Naive thymus-derived CD4-positive, alpha-beta T cell (primary cell): ENCODE measurements at regions not wholly inside any gene's neighbourhood (a gene's known extent, or its start where the extent isn't known, plus 50 kb on each side); places are given as distances from the start of the nearest gene placed in this dataset.

Experiments used
- ATAC-seq: fragments of 150-1000 bp; cut with Tn5 transposase; 2 replicates; pipeline ENCODE4 v1.10.0; 2021; ENCODE audit warnings: mild to moderate bottlenecking, moderate library complexity
- CTCF ChIA-PET: fragments of 350-600 bp; sonication (Branson Sonifier 250); formaldehyde crosslinking; loops from one replicate; lab custom pipeline; 2021; ENCODE audit warnings: antibody characterized with exemption; lab: Charles Lee
- POLR2A ChIA-PET: fragments of 350-600 bp; sonication (Branson Sonifier 250); formaldehyde crosslinking; loops from one replicate; lab custom pipeline; 2021; ENCODE audit warnings: antibody characterized with exemption, inconsistent platforms; lab: Charles Lee
- DNase-seq, 9 donors: peaks; one replicate each; pipeline versions ENCODE4 v3.0.0 to v3.0.0-alpha.2; 2020 to 2022; ENCODE audit warnings: mixed read lengths in 1 of 9
- H3K27ac ChIP-seq: one replicate; pipeline ENCODE4 v1.7.0; 2013; ENCODE audit warnings: mild to moderate bottlenecking, low read depth, low read length, moderate library complexity
- H3K27me3 ChIP-seq, 2 donors: one replicate each; pipeline ENCODE4 v1.7.0; 2013; ENCODE audit warnings: low read length in 2 of 2, mild to moderate bottlenecking in 2 of 2, moderate library complexity in 2 of 2; ENCODE audit not compliant: control insufficient read depth in 2 of 2, insufficient read depth in 2 of 2
- H3K36me3 ChIP-seq, 3 experiments: 1 replicate in 2 of 3; 2 replicates in 1 of 3; pipeline ENCODE4 v1.7.0; 2013; ENCODE audit warnings: low read length in 3 of 3, mild to moderate bottlenecking in 3 of 3, moderate library complexity in 1 of 3; ENCODE audit not compliant: insufficient read depth in 3 of 3, control insufficient read depth in 2 of 3
- H3K4me1 ChIP-seq, 2 donors: one replicate each; pipeline ENCODE4 v1.7.0; 2013; ENCODE audit warnings: low read length in 2 of 2, mild to moderate bottlenecking in 2 of 2, moderate library complexity in 1 of 2; ENCODE audit not compliant: control insufficient read depth in 2 of 2, insufficient read depth in 2 of 2
- H3K4me3 ChIP-seq: 2 replicates; pipeline ENCODE4 v1.7.0; 2013; ENCODE audit warnings: mild to moderate bottlenecking, low read length
- H3K9me3 ChIP-seq, 3 experiments: 1 replicate in 2 of 3; 2 replicates in 1 of 3; pipeline ENCODE4 v1.7.0; 2013; ENCODE audit warnings: low read length in 3 of 3; ENCODE audit not compliant: control insufficient read depth in 2 of 3
- H3K27ac Mint-ChIP-seq, 9 donors: one replicate each; pipeline ENCODE4 v1.8.0; 2020 to 2022; ENCODE audit warnings: mixed read lengths in 9 of 9, mild to moderate bottlenecking in 8 of 9, moderate library complexity in 5 of 9, inconsistent platforms in 2 of 9
- H3K27me3 Mint-ChIP-seq, 5 donors: one replicate each; pipeline ENCODE4 v1.8.0; 2021 to 2022; ENCODE audit warnings: mixed read lengths in 5 of 5, mild to moderate bottlenecking in 1 of 5
- H3K36me3 Mint-ChIP-seq, 5 donors: one replicate each; pipeline ENCODE4 v1.8.0; 2020 to 2022; ENCODE audit warnings: mixed read lengths in 5 of 5, mild to moderate bottlenecking in 3 of 5, inconsistent platforms in 1 of 5
- H3K4me1 Mint-ChIP-seq, 7 donors: one replicate each; pipeline ENCODE4 v1.8.0; 2020 to 2022; ENCODE audit warnings: mixed read lengths in 7 of 7, mild to moderate bottlenecking in 3 of 7, inconsistent platforms in 1 of 7
- H3K4me3 Mint-ChIP-seq, 10 donors: one replicate each; pipeline ENCODE4 v1.8.0; 2020 to 2022; ENCODE audit warnings: mild to moderate bottlenecking in 10 of 10, mixed read lengths in 10 of 10, moderate library complexity in 6 of 10, inconsistent platforms in 2 of 10
- H3K9me3 Mint-ChIP-seq, 11 donors: one replicate each; pipeline ENCODE4 v1.8.0; 2020 to 2022; ENCODE audit warnings: mixed read lengths in 11 of 11, mild to moderate bottlenecking in 4 of 11, inconsistent platforms in 1 of 11, moderate library complexity in 1 of 11
- intact Hi-C, 2 donors: fragments of 100-400 bp; cut with micrococcal nuclease; formaldehyde crosslinking; loops; one replicate each; pipeline ENCODE4 v1.15.1; 2023

DNA sequence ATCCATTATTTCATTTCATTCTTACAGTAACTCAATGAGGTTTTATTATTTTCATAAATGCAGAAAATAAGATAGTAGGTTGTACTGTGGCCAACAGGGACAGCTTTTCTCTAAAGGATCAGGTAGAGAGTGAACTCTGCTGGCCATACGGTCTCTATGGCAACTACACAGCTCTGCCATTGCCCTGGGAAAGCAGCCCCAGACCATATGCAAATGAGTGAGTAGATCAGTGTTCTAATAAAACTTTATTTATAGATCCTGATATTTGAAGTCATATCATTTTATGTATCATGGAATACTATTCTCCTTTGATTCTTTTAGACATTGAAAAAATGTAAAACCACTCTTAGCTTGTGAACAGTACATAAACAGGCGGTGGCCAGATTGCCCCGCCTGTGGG, 192.5 kb upstream of the RREB1 start:
- no peaks in the 10 kb centered on the region for H3K36me3 ChIP-seq
- H3K4me3 ChIP-seq = peak overlapping the region; percentile 41
- H3K27me3 ChIP-seq = no peaks in the 10 kb centered on the region
- peak overlapping the region in 8 of 10 donors; percentile 51 to 81 (median 74) for H3K4me3 Mint-ChIP-seq
- ChIA-PET POLR2A (no interaction called here), CTCF (no interaction called here)
- H3K4me1 Mint-ChIP-seq = peaks cover 3 to 23% (median 20%) of the 10 kb centered on the region in 7 donors
- peaks cover 0 to 43% (median 0%) of the 10 kb centered on the region in 5 donors for H3K27me3 Mint-ChIP-seq
- ATAC-seq = no peak
- intact Hi-C loops = loop anchor here (5.0 to 10.0 kb wide), 2 partner anchors 192 to 330 kb away; partner anchors contain the start of gene RREB1 (in 1 of the 2)
- H3K27ac ChIP-seq = no peak overlapping the region
- no peaks in the 10 kb centered on the region for H3K9me3 ChIP-seq
- H3K36me3 Mint-ChIP-seq = no peaks in the 10 kb centered on the region
- H3K4me1 ChIP-seq = peaks cover 0 to 10% of the 10 kb centered on the region in 2 donors
- H3K9me3 Mint-ChIP-seq = peaks cover 0 to 3% (median 0%) of the 10 kb centered on the region in 11 donors
- DNase-seq = no peak
- peak overlapping the region in 1 of 9 donors; percentile 70 for H3K27ac Mint-ChIP-seq

DNA sequence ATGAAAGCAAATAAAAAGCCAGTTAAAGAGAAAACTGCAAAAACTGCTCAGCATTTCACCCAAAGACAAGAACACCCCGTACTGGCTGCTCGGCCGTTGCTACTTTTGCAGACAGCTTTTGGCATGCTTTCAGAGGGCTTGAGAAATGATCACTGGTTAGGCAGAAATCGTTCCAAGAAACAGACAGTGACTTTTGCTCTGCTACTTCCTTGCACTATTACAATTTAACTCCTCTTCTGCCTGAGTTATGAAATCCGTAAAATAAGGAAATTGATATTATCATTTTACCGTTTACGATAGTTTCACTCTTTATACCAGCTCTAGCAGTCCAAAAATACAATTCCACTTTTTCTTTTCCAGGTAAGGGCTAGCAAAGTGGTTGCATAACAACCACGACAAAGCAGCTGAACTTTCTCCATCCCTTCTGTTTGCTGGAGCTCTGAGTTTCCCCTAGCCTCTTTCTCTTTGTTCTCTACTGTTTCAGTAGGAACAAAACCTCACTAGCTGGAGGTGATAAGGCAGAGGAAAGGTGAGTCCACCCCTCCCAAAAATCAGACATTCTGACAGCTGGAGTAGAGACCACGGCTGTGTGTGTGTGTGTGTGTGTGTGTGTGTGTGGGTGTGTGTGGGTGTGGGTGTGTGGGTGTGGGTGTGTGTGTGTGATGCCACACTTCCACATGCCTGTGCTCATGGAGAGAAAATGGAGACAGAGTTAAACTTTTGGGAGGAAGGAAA, 191.8 kb upstream of the RREB1 start:
- H3K27me3 Mint-ChIP-seq = peaks cover 0 to 47% (median 0%) of the 10 kb centered on the region in 5 donors
- H3K9me3 Mint-ChIP-seq = peaks cover 0 to 5% (median 0%) of the 10 kb centered on the region in 11 donors
- Histone ChIP-seq H3K27me3 (no peaks in the 10 kb centered on the region), H3K27ac (no peak overlapping the region), H3K4me1 (peaks cover 0 to 10% of the 10 kb centered on the region in 2 donors), H3K36me3 (no peaks in the 10 kb centered on the region), H3K9me3 (no peaks in the 10 kb centered on the region), H3K4me3 (peak overlapping the region; percentile 41)
- H3K36me3 Mint-ChIP-seq = no peaks in the 10 kb centered on the region
- DNase-seq (peak in 2 of 9 donors; percentile 6 to 7), ATAC-seq (peak; percentile 5)
- H3K27ac Mint-ChIP-seq = peak overlapping the region in 5 of 9 donors; percentile 2 to 70 (median 47)
- ChIA-PET CTCF (no interaction called here), POLR2A (no interaction called here)
- intact Hi-C loops = loop anchor here (5.0 to 10.0 kb wide), 2 partner anchors 191 to 329 kb away; partner anchors contain the start of gene RREB1 (in 1 of the 2)
- peak overlapping the region; percentile 45 to 81 (median 70) for H3K4me3 Mint-ChIP-seq
- H3K4me1 Mint-ChIP-seq = peaks cover 7 to 25% (median 20%) of the 10 kb centered on the region in 7 donors

DNA sequence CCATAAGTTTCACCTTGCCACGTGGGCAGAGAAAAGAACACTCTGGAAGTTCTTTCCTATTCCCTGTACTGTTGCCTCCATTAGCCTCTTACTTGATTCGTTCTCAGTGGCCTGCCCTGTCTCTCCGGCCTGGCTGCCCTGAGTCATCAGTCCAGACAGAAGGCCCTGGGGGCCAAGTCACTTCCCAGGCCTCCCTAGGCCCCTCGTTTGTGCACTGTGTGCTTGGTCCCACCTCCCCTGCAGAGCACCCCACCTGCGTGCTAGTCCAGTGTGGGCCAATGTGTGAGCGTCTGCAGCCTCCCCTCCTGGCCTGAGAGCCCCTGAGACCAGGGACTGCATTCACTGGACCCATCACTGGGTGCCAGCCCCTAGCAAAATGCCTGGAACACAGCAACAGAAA, 191.2 kb upstream of the RREB1 start:
- ChIA-PET POLR2A (no interaction called here), CTCF (no interaction called here)
- Histone ChIP-seq H3K36me3 (no peaks in the 10 kb centered on the region), H3K27ac (no peak overlapping the region), H3K4me1 (peaks cover 0 to 10% of the 10 kb centered on the region in 2 donors), H3K9me3 (no peaks in the 10 kb centered on the region), H3K27me3 (no peaks in the 10 kb centered on the region), H3K4me3 (no peak overlapping the region)
- ATAC-seq (peak; percentile 18), DNase-seq (no peak)
- intact Hi-C loops = loop anchor here (5.0 to 10.0 kb wide), 2 partner anchors 191 to 328 kb away; partner anchors contain the start of gene RREB1 (in 1 of the 2)
- Mint-ChIP-seq H3K27ac (no peak overlapping the region), H3K27me3 (peaks cover 0 to 45% (median 0%) of the 10 kb centered on the region in 5 donors), H3K4me1 (peaks cover 7 to 25% (median 20%) of the 10 kb centered on the region in 7 donors), H3K9me3 (peaks cover 0 to 5% (median 0%) of the 10 kb centered on the region in 11 donors), H3K4me3 (peak overlapping the region in 3 of 10 donors; percentile 74 to 81 (median 80)), H3K36me3 (no peaks in the 10 kb centered on the region)

DNA sequence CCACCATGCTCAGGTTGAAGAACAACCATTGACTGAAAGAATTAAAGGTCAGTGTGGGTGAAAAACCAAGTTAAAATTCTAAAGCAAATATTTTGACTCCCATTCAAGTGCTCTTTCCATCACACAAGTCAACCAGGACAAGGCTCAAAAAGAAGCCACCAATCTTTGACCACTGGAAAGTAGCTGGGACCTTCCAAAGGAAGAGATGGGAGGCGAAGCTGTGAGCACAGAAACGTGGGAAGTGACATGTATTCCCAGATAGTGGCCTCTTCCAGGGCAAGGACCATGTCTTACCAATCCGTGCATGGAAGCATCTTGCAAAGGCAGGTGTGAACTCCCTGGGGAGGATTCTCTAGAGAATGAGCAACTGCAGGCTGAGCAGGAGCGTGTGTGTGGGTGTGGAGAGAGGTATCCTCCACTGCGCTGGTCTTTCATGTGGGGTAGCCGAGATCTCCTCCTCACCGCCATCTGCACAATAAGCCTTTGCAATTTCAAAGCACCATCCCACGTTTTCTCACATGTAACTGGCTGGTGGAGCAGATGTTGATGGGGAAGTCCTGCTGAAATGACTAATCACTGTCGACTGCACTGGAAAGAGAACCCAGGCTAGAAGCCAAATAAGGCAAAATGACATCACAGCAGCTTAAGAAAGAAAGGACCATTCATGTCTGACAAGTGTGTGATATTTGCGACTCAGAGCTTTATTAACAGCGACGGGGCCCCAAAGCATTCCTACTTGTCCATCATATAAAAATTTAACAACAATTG, 189.4 kb upstream of the RREB1 start:
- H3K27me3 ChIP-seq = no peaks in the 10 kb centered on the region
- H3K36me3 ChIP-seq = no peaks in the 10 kb centered on the region
- Mint-ChIP-seq H3K4me3 (peak overlapping the region in 1 of 10 donors; percentile 8), H3K36me3 (no peaks in the 10 kb centered on the region), H3K4me1 (peaks cover 7 to 25% (median 20%) of the 10 kb centered on the region in 7 donors), H3K27ac (peak overlapping the region in 1 of 9 donors; percentile 46), H3K27me3 (peaks cover 0 to 29% (median 0%) of the 10 kb centered on the region in 5 donors), H3K9me3 (peaks cover 0 to 6% (median 0%) of the 10 kb centered on the region in 11 donors)
- DNase-seq = peak in 5 of 9 donors; percentile 12 to 74 (median 19)
- H3K9me3 ChIP-seq = no peaks in the 10 kb centered on the region
- no peak overlapping the region for H3K4me3 ChIP-seq
- H3K27ac ChIP-seq = no peak overlapping the region
- H3K4me1 ChIP-seq = peaks cover 0 to 10% of the 10 kb centered on the region in 2 donors
- ATAC-seq = peak; percentile 77
- ChIA-PET CTCF (no interaction called here), POLR2A (no interaction called here)
- intact Hi-C loops = loop anchor here (5.0 to 10.0 kb wide), 2 partner anchors 189 to 326 kb away; partner anchors contain the start of gene RREB1 (in 1 of the 2)

DNA sequence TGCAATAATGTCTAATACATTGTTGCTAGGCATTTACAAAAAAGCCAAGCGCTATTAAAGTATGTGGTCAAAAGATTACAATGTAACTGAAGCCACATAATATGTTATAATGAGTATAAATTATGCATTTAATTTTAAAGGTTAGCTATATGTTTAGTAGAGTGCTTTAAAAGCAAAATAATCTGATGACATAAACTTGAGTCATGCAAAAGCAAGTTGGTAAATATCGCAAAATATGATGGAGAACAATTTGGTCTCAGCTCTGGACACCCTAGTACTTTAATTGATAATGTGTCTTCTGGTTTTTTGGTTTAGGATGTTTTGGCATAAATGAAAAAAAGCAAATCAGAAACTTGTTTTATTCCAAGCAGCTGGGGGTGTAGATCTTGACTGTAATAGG, 188.6 kb upstream of the RREB1 start:
- Mint-ChIP-seq H3K36me3 (no peaks in the 10 kb centered on the region), H3K27me3 (peaks cover 0 to 22% (median 0%) of the 10 kb centered on the region in 5 donors), H3K4me3 (no peak overlapping the region), H3K4me1 (peaks cover 7 to 25% (median 20%) of the 10 kb centered on the region in 7 donors), H3K27ac (no peak overlapping the region), H3K9me3 (peaks cover 0 to 6% (median 0%) of the 10 kb centered on the region in 11 donors)
- CTCF ChIA-PET = no interaction called here
- H3K9me3 ChIP-seq = no peaks in the 10 kb centered on the region
- H3K27ac ChIP-seq = no peak overlapping the region
- POLR2A ChIA-PET = no interaction called here
- ATAC-seq = no peak
- intact Hi-C loops = loop anchor here (5.0 to 10.0 kb wide), 2 partner anchors 188 to 326 kb away; partner anchors contain the start of gene RREB1 (in 1 of the 2)
- H3K4me1 ChIP-seq = peaks cover 0 to 10% of the 10 kb centered on the region in 2 donors
- H3K4me3 ChIP-seq = no peak overlapping the region
- DNase-seq = no peak
- no peaks in the 10 kb centered on the region for H3K36me3 ChIP-seq
- no peaks in the 10 kb centered on the region for H3K27me3 ChIP-seq

DNA sequence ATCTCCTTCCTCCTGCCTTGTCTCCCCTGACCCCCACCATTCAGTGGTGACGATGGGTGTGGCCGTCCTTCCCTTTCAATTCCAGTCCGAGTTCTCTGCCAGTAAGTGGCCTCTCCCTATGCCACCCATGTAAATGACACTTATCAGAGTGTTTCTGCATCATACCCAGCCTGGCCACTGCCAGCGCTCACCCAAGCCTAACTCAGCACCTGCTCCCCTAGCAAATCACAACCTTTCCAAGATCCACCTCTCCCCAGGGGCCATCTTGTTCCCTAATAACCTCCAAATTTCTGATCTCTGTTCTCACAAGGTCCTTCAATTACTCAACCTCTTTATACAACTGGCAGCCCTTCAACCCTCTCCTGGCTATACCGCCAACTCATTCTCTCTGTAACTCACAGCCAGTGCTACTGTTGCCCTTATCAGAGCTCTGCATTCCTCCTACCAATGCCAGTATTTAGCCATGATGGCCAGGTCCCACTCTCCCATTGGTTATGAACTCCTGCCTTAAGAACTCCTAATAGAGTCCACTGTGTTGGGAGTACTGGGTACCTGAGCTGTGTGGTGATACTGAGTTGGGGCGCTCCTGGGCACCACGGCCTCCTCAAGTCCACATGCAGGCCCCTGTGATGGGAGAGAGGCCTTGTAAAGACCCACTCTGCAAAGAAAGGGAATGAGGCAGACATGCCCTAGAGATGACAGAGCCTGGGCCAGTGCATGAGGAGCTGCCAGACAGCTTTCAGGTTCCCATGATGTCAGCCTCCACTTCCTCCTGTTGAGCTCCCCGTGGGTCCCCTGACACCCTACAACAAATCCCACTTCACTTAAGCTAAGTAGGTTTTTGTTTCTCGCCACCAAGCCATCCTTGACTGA, 187.4 kb upstream of the RREB1 start:
- Mint-ChIP-seq H3K36me3 (no peaks in the 10 kb centered on the region), H3K4me3 (no peak overlapping the region), H3K27ac (peak overlapping the region in 2 of 9 donors; percentile 3), H3K27me3 (peaks cover 0 to 17% (median 0%) of the 10 kb centered on the region in 5 donors), H3K9me3 (peaks cover 0 to 6% (median 0%) of the 10 kb centered on the region in 11 donors), H3K4me1 (peaks cover 7 to 25% (median 20%) of the 10 kb centered on the region in 7 donors)
- intact Hi-C loops = no loop called here
- CTCF ChIA-PET = no interaction called here
- no peak overlapping the region for H3K4me3 ChIP-seq
- DNase-seq (no peak), ATAC-seq (no peak)
- no peaks in the 10 kb centered on the region for H3K27me3 ChIP-seq
- H3K27ac ChIP-seq = no peak overlapping the region
- no peaks in the 10 kb centered on the region for H3K36me3 ChIP-seq
- H3K4me1 ChIP-seq = peaks cover 0 to 10% of the 10 kb centered on the region in 2 donors
- POLR2A ChIA-PET = no interaction called here
- no peaks in the 10 kb centered on the region for H3K9me3 ChIP-seq
